ELR (cell line): ENCODE measurements at regions not wholly inside any gene's neighbourhood (a gene's known extent, or its start where the extent isn't known, plus 50 kb on each side); places are given as distances from the start of the nearest gene placed in this dataset.
A peak's percentile ranks its signal among the peaks of the same experiment; 100 is the strongest.

Source experiments
- DNase-seq: peaks from one replicate; pipeline ENCODE4 v3.0.0-alpha.2; 2015; ENCODE audit warnings: low read depth

DNA sequence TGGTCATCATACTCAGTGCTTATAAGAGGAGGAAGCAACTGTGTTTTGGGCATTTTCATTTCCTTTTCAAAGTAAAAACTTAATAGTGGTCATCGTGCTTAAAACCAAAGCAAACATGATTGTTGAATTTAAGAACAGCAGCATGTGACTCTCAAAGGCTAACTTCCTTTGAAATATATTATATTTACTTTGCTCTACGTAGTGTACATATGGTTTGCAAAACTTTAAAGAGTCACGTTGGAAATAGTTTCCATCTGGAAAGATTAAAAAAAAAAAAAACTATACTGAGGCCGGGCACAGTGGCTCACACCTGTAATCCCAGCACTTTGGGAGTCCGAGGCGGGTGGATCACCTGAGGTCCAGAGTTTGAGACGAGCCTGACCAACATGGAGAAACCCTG, 367.9 kb upstream of the BCHE start:
- no peak for DNase-seq

DNA sequence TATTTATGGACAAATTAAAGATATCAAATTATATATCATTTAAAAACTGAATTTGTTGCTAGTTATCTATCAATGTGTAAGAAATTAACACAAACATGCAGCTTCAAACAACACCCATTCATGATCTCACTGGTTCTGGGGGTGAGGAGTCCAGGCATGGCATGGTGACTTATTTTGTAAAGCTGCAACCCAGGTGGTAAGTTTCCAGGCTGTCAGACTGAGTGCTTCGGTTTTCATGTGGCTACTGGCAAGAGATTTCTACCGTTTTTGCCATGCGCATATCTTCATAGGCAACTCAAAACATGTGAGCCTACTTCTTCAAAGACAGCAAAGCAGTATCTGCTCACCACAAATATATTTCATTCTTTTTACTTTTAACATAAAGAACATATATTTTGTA, 364.3 kb upstream of the BCHE start:
- DNase-seq, result no peak

DNA sequence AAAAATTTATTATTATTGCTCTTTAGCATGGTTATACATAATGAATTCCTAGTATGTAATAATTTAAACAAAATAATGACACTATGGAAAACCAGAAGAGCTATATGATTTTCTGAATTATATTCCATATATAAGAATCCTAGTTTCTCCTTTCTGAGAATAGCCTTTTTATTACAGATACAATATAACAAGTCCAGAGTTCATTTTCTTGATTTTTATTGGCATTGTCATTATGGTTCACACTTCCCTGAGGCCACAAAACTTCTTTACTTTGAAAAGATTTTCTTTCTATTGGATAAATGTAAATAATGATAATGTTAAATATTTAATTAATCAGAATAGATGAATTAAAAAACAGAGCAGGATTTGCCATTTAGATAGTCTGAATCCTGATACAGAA, 362.3 kb upstream of the BCHE start:
- no peak for DNase-seq

DNA sequence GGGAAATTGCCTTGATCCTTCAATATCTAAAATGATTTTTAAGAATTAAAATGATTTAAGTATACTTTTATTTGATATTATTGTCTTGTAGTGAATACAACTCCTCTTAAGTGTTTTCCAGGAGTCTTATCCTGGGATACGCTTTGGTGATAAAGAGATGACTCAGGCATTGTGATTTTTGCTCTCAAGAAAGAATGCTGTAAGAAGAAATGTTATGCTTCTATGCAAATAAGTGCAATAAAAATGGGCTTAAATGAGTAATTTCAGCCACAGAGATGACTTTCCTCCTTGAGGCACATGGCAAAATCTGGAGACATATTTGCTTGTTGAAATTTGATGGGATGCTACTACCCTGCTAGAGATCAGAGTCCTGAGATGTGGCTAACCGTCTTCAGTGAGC, 358.6 kb upstream of the BCHE start:
- peak; percentile 71 for DNase-seq

DNA sequence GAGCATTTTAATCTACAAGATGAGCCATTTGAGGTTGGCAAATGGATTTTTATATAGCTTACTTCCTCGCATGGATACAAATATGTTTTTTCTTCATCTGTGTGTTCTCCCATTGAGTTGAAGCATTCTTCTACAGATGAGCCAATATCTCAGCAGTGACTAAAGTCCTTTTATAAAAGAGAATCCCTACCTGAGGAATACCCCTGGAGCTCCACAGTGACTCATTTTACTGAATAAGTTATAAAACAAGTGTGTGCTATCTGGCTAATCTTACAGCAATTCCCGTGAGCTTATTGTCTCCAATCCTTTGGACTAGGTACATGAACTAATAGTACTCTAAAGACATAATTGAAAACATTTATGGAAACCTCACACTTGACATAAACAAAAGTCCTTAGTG, 354.2 kb upstream of the BCHE start:
- DNase-seq, result peak; percentile 64

DNA sequence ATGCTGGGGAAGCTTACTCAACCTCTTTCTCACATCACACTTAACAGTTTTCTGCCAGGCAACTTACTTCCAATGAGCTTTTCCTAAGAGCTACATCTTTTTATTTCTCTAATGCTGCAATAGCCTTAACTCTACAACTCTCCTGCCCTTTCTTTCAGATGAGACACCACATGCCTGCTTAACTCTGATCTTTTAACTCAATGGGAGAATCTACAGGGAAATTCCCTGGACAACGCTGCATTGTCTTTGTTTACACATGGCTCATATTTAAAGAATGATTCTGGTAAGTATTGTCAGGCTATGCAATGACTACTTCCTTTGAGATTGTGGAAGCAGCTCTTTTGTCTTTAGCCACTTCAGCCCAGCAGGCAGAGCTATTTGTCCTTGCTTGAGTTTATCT, 353.1 kb upstream of the BCHE start:
- peak; percentile 91 for DNase-seq

DNA sequence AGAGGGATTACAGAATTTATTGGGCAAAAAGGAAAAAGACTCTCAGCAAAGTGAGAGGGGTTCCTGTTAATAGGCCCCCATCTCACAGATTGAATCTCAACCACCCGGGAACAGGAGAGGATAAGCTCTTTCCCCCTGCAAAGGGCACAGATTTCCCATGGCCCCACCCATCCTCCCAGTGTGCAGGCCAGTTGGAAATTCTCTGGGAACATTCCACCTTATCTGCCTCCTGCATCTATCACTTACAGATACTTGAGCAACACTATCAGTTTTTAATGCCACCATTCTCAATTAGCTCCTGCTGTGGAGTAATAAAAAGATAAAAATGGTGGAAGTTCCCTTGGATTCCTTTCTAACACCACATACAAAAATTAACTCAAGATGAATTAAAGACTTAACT, 350.0 kb upstream of the BCHE start:
- no peak for DNase-seq

DNA sequence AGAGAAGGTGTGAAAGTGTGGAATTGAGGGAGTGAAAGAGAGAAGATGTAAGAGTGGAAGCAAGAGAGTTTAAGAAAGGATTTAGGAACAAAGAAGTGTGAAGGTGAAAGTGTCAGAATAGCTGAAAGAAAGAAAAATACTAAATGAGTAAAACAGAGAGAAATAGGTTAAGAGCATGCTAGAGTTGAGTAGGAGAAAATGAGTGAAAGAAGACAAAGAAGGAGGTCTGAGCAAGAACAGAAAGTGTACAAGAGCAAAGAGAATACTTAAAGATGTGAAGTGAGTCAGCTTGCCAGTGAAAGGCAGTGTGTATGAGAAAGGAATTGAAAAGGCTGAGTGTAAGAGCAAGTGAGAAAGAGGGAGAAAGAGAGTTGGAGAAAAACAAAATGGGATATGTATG, 348.8 kb upstream of the BCHE start:
- DNase-seq, result no peak

DNA sequence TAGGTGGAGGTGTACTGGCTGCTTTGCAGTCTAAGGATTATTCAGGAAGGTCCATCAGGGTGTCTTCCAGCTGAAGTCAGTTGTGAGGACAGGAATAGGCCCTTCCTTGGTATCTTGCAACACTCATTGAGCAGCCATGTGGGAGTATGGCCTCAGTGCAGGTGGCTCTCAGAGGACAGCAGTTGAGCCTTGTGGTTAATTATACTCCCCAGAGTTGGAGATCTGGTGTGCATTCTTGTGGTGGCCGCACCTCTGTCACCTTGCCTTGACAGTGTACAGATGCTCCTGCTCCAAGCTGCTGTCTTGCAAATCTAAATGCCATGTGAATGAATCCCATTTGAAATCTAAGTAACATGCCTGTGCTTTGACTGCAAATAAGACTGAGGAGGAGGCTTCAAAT, 339.9 kb upstream of the BCHE start:
- no peak for DNase-seq

DNA sequence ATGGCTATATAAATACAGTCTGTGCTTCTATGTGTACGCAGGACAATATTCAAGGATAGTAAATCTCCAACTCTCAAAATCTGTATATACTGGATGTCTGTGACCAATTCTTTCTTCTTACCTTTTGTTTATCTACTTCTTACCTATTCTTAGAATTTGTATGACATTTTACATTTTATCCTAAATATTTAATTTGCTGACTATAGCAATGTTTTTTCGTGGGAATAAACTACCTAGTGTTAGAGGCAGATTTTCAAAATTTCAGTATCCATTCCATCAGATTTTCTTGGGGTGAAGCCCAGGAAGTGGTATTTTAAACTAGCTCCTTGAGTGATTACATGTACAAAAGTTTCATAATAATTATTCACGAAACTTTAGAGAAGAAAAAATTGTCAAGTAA, 334.5 kb upstream of the BCHE start:
- no peak for DNase-seq

DNA sequence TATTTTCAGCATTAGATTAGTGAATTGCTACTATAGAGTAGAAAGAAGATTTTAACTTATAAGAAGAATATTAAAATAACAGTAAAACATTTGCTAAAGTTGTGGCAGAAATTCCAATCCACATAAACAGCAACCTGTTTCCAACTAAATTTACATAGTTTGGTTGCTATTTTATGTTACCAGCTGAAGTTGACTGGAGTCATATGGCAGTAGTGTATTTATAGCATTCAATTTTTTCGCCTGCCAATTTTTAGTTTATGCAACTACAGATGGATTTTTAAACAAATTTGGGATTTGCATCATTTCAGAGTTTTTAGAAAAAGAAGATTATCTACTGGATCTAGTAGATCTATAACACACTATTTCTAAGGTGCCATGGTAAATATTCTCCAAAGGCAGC, 332.5 kb upstream of the BCHE start:
- no peak for DNase-seq

DNA sequence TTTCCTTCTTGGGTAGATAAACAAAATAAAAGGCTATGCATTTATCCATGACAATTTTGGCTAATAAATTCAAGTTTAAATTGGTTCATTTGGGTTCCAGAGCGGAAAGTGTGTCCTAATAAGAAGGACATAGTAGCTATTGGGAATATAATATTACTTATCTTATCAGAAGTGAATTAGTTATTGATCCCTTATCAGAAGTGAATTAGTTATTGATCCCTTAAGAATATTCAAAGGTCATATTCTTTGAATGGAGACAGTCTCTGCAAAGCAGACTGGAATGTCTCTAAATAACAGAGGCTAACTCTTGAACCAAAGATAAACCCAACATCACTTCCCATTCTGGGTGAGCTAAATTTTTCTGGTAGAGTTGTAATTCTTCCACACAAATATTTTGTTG, 290.7 kb upstream of the BCHE start:
- DNase-seq, result no peak

DNA sequence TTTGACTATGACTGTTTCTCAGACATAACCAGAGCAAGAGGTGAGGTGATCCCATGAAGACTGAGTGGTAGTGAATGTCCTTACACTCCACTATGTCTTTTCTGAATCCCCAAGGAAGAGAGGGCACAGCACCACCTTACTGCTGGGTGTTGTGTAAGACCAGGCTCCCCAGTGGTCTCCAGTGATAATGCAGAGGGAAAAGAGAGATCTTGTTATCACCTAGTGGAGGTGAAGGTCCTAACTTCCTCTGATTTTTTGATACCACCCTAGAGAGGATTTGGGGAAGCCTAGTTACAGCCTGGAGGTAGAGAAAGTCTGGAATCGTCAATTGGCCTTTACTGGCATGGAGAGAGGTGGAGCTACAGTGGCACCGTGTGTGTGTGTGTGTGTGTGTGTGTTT, 288.0 kb upstream of the BCHE start:
- no peak for DNase-seq

DNA sequence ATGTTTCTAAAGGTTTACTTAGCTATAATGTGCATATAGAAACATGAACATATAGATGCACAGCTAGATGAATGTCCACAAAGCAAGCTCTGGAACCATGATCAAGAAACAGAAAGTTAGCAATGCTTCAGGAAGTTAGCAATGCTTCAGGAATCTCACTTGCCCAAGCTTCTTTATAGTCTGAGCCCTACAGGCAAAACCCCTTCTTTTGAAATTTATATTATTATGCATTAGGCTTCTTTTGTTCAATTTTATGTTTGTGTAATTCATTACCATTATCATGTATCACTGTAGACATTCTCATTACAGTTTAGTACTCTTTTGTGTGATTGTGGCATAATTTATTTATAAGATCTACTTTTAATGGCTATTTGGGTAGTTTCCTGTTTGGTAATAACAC, 286.4 kb upstream of the BCHE start:
- DNase-seq, result peak; percentile 73

DNA sequence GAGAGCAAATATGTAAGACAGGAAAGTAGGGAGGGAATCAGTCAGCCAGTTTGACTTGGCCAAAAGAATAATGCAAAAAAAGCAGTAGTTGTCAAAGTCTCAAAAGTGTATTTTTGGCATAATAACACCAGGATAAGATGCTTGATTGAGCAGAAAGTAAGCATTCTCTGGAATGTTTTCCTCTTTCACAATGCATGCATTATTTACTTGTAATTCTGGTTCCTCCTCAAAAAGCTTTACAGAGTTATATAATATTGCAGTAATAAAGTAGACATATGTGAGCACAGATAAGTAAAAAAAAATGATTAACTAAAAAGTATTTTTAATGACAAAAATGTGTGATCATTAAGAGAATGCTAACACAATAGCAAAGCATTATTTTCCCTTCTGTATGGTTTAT, 285.9 kb upstream of the BCHE start:
- DNase-seq, result no peak

DNA sequence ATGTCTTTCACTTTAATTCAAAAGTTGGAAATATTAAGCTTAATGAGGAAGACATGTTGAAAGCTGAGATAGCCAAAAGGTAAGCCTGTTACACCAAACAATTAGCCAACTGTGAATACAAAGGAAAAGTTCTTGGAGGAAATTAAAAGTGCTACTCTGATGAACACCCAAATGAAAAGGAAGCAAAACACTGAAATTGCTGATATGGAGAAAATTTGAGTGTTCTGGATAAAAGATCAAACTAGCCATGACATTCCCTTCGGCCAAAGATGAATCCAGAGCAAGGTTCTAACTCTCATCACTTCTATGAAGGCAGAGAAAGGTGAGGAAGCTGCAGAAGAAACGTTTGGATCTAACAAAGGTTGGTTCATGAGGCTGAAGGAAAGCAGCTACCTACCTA, 280.8 kb upstream of the BCHE start:
- no peak for DNase-seq

DNA sequence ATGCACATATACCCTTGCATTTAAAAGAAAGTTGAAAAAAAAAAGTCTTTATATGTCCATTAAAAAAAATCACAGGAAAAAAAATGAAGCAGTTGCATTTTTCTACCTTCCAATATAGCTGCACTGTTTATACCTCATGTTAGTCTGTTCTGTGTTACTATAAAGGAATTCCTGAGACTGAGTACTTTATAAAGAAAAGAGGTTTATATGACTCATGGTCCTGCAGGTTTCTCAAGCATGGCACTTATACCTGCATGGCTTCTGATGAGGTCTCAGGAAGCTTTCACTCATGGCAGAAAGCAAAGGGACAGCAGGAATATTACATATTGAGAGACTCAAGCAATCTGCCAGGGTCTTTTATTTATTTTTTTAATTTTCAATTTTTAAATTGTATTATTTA, 277.2 kb upstream of the BCHE start:
- DNase-seq, result no peak

DNA sequence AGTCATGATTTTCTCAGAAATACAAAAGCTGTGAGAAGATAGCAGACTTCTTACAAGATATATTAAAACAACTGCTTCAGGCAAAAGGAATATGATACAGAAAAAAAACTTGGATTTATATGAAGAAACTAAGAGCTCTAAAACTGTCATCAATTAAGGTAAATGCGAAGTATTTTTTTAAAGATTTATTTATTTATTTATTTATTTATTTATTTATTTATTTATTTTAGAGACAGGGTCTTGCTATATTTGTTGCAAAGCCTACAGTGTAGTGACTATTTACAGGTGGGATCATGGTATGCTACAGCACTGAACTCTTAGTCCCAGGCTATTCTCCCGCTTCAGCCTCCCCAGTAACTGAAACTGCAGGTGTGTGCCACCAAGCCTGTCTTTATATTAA, 274.3 kb upstream of the BCHE start:
- DNase-seq, result no peak

DNA sequence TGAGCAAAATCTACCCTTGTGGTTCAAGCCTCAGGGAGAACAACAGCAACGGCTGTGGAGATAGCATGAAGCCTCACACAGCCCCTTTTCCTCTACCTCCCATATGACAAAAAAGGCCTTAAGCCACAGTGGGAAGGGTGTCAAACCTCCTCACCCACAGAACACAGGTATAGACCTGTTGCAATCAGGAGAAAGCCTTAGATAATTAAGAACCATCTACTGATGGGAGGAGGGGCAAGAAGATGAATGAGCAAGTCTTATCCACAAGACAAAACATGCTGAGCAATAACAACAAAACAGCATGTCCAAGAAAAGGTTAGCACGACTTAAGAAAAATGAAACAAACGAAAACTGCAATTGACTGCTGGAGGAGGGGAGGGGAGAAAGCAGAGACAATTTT, 272.9 kb upstream of the BCHE start:
- DNase-seq, result peak; percentile 15

DNA sequence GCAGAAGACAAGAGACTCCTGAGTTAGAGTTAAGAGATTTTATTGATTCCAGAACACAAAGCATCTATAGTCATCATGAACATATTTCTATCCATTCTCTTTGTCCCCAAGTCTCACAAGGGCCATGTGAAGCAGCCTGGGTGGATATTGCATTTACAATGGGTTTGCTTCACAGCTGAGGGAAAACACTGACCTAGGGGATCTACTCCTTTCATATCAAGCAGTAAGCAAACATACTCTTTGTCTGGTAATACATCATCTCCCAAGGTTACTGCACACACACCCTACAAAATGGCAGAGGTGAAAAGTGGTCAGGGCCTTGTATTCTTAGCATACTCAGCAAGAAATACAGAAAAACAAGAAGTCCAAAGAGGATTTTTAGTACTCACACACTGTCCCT, 267.7 kb upstream of the BCHE start:
- DNase-seq, result peak; percentile 19

DNA sequence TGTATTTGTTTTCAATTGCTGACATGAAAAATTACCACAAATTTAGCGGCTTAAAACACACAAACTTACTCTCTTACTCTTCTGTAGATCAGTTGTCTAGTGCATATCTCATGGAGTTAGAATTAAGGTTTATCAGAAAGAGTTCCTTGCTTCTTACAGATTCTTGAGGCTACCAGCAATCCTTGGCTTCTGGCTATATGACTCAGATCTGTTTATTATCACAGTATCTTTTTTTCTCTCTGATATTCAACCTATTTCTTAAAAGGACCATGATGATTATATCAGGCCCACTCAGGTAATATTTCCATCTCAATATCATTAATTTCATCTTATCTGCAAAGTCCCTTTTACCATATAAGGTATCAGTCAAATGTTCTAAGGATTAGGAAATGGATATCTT, 263.5 kb upstream of the BCHE start:
- DNase-seq, result peak; percentile 54

DNA sequence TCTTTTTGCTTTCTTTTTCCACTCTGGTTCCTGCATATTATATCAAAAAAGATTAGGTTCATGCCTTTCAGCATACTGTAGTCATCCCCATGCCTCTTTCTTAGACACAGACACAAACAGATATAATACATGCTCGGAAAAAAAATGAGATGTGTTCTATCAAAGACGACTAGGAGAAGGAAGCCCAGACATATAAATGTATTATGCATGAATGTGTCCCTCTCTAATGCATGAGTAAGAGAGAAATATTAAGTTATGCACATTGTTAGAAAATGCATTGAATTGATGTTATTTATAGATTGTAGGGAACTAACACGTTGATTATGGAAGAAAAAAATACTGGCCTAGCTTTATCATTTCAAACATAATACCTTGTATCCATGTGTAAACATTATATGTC, 252.4 kb upstream of the BCHE start:
- no peak for DNase-seq

DNA sequence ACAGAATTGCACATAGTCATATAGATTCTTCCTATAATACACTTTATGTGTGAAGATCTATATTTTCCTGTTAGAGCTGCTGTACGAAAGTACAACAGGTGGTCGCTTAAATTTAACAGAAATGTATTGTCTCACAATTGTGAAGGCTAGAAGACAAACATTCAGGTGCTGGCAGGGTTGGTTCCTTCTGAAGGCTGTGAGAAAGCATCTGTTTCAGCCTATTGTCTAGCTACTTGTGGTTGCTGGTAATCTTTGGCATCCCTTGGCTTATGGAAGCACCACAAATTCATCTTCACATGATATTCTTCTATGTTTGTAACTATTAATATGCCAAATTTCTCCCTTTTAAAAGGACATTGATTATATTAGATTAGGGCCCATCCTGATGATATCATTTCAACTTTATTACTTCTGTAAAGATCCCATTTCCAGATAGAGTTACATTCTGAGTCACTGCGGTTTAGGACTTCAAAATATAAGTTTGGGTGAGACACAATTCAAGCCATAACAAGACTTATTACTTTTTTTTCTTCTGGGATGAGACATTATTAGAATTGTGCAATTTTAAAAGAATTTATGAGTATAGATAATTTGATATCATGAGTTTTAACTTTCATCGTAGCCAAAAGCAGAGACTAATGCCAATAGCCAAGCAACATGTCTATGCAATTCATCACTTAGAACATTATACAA, 248.1 kb upstream of the BCHE start:
- peak; percentile 78 for DNase-seq

DNA sequence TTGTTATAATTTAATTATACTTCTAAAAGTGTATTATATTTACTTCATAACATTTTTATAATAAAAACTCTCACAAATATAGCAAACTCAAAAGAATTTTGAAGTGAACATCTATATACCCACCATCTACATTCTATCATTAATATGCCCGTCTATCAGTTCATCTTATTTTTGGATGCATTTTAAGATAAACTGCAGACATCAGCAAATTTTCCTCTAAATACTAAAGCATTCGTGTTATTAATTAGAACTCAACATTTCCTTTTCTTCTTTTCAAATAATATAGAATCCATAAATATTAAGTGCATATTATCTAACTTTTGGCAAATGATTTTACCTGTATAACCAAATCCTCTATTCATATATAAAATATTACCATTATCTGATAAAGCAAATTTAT, 242.9 kb upstream of the BCHE start:
- no peak for DNase-seq

DNA sequence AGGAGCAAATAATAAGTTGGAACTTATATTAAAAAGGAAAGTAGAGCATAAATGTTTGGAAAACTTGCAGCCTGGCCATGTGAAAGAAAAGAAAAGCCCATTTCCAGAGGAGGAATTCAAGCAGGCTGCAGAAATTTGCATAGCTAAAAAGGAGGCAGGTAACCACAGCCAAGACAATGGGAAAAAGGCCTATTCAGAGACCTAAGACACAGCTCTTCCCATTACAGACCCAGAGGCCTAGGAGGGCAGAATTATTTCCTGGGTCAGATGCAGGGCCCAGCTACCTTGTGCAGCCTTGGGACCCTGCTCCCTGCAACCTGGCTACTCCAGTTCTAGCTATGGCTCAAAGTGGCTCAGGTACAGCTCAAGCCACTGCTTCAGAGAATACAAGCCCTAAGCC, 234.6 kb upstream of the BCHE start:
- DNase-seq, result no peak
